Stimulated activated CD8-positive, alpha-beta memory T cell treated with anti-CD3 and anti-CD28 coated beads, Interleukin-15, amount 100 ng/mL, for 1 hour (primary cell): ENCODE measurements at regions not wholly inside any gene's neighbourhood (a gene's known extent, or its start where the extent isn't known, plus 50 kb on each side); places are given as distances from the start of the nearest gene placed in this dataset.

Source experiments
- DNase-seq: peaks from one replicate; pipeline ENCODE4 v3.0.0-alpha.2; 2020; ENCODE audit warnings: low read depth

GRCh38 chr22:49640366-49641095 is 187.1 kb downstream of the BRD1 start:
- no peak for DNase-seq

DNA sequence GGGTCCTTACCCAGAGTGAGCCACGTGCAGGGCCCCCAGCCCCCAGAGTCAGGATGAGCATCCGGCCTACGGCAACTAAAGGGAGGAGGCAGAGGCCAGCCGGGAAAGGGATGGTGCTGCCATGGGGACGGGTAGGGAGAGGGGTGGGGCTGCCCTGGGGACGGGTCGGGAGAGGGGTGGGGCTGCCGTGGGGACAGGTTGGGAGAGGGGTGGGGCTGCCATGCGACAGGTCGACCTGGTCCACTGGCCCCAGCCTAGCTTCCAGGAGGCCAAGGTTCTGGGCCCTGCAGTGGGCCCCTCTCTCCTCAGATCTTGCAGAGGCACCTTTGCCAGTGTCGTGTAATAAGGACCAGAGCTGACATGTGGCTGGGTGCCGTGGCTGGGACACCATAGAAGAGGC is 187.7 kb downstream of the BRD1 start:
- DNase-seq: no peak

DNA sequence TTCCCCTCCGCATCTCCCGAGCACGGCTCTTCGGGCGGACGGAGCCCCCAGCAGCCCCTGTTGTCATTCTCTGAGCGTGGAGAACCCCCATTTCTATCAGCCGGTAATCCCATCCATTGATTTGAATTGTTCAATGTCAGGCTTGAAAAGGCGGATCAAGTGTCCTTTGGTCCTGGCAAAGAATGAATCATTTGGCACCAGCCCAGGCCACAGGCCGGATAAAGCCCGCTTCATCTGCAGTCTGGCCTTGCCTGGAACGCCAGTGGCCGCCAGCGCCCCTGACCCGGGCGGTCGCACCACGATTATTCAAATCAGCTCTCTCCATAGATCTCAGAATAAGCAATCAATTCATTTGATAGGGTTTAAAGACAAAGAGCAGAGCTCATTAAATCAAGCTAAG is 188.9 kb downstream of the BRD1 start:
- no peak for DNase-seq

DNA sequence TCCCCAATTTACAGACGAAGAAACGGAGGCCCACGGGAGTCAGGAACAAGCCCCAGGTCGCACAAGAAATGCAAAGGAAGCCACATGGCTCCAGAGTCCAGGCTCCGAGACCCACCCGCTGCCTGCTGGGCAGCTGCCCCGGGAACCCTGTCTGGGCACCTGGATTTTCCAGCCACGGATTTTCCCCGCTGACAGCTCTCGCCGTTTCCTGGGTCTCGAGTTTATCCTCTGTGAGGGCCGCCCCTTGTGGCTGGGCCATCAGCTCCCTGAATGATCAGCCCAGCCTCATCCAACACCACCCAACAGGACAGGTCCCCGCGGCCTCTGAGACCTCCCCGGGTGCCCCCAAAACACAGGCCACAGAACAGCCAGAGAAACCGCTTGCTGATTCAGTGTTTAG is 189.7 kb downstream of the BRD1 start:
- no peak for DNase-seq

DNA sequence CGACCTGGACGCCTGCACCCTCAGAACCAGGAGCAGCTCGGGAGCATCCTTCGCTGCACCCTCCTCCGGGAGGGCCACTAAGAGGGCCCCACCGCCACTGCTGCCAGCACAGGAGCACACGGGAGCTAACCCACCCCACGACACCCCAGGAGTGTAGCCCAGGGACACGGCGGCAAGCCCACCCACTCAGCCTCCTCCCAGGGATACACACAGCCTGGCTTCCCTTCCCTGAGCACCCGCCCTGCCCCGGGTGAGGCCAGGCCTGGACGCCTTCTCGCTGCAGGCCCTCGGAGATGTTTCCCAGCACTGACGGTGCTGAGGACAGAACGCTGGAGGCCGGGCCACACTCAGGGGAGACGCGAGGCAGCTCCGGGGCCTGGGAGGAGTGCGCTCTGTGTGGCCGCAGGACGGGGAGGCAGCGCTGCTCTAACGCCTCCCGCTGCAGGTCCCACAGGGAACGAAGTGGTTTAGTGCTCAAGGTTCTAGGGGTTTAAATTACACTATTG is 190.4 kb downstream of the BRD1 start:
- no peak for DNase-seq

GRCh38 chr22:49636649-49637048 is 191.0 kb downstream of the BRD1 start:
- no peak for DNase-seq

DNA sequence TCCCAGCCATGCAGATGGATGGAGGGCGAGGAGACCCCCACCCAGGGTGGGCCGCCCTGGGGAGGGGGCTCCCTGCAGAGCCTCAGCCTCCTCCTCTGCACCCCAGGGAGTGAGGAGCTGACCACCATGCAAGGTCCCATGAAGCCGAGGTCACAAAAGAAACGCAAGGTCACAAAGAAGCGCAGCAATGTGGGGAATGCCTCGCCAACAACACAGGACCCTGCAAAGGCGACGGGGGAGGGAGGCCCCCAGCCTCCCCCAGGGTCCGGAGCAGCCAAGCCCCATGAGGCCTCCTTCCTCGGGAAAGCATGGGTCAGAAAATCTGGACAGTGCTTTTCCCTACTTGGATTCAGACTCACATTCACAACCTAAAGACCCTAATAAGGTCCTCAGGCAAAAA is 191.5 kb downstream of the BRD1 start:
- DNase-seq: no peak

DNA sequence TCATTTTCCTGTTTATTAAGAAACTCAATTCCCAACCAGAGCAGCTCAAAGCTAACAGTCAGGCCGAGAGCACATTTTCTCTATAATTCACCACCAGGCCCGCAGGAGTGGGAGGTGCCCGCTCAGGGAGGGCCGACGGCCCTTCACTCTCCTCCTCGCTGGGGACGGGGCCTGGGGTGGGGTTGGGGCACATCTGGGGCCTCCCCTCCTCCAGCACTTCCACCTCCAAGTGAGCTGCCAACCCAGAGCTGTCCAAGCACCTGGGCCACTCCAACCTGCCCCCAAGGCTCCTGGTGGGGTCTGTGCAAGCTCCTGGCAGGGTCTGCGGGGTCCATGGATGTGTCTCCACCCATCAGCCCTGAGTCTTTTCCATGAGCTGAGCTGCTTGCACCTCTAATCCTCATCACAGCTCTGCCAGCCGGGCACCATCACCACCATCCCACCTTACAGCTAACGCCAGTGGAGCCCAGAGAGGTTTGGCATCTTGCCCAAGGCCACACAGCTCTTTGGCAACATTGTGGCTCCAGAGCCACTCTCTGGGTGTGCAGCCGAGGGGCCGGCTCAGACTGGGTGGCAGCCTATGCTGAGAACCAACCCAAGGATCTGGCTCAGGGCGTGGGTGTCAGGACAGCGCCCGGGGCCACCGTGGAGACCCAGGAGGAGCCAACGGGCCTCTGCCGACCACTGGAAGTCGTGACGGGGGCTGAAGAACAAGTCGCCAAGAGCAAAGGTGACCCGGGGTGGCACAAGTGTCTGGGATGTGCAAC is 193.5 kb downstream of the BRD1 start:
- DNase-seq: no peak

DNA sequence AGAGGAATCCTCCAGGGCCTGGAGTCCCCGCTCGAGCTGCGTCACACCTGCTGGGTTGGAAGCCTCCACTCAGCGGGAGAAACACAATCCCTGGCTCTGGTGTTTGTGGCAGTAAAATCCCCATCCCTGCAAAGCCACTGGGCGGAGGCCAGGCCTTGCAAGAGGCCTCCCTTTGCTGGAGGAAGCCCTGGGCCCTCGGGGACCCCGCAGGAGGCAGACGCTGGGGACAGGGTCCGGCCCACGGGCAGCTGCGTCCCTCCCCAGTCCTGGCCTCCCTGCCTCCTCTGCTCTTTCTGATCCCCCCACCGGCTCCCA is 194.7 kb downstream of the BRD1 start:
- DNase-seq: no peak

- no peak for DNase-seq
These were observed 195.3 kb downstream of the BRD1 start for GRCh38 chr22:49632199-49633009.

GRCh38 chr22:49630448-49630946 is 197.2 kb downstream of the BRD1 start:
- no peak for DNase-seq

DNA sequence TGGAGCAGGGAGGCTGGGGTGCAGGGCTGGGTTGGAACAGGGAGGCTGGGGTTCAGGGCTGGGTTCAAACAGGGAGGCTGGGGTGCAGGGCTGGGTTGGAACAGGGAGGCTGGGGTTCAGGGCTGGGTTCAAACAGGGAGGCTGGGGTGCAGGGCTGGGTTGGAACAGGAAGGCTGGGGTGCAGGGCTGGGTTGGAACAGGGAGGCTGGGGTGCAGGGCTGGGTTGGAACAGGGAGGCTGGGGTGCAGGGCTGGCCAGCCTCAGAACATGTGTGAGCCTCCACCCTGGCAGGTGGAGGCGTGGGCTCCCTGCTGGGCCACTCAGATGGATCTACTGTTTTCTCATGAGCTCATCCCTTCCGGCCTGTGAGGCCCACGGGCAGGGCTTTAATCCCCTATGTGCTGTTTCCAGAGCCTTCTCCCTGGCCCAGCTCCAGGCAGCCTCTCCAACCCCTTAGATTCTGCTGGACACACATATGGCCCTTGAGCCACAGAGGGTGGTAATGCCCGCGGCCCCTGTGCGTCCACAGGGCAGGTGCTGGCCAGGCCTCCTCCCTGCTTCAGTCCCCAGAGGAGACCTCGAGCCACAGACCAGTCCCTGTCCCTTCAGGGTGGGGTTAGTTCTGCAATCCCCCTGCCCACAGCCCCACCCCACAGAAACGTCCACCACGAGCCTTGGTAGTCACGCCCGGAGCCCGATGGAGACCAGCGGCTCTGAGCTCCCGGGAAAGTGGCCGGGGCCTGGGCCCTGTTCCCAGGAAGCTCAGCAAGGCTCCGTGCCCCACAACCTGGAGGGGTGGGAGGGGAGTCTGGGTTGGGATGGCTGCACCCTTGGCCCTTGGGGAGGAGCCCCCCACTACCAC is 197.9 kb downstream of the BRD1 start:
- DNase-seq: no peak

- DNase-seq: no peak
These were observed 198.5 kb downstream of the BRD1 start for GRCh38 chr22:49629261-49629570.

- DNase-seq: no peak
These were observed 199.0 kb downstream of the BRD1 start for GRCh38 chr22:49628391-49629260.

- no peak for DNase-seq
These were observed 200.2 kb downstream of the BRD1 start for GRCh38 chr22:49627217-49628181.

- no peak for DNase-seq
These were observed 201.1 kb downstream of the BRD1 start for GRCh38 chr22:49626361-49627216.

GRCh38 chr22:49624421-49625177 is 203.1 kb downstream of the BRD1 start:
- DNase-seq: no peak

DNA sequence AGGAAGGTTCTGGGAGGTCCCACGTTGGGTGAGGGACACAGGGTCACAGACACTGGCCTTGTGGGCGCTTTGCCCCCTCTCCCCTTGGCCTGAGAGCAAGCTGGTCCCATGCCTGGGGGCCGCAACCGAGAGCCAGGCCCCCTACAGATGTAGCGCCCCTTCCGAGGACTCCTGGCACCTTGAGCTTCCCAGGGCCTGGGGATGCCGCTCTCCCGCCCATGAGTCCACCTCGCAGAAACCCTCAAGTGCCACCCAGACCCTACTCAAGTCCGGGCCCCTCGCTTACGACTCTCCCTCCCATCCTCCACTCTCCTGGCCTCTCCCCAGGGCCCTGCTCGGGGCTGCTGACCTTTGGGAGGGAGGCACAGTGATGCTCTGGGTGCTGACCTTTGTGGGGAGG is 204.0 kb downstream of the BRD1 start:
- DNase-seq: no peak
